Endothelial cell of umbilical vein (primary cell): ENCODE measurements at regions not wholly inside any gene's neighbourhood (a gene's known extent, or its start where the extent isn't known, plus 50 kb on each side); places are given as distances from the start of the nearest gene placed in this dataset.

ENCODE experiments used
- CTCF ChIP-seq, 2 donors: IDR thresholded peaks; 1 replicate in 1 of 2; 2 replicates in 1 of 2; pipeline ENCODE4 v1.5.1; 2011; ENCODE audit warnings: low read length in 2 of 2, mild to moderate bottlenecking in 2 of 2, moderate library complexity in 2 of 2, control low read depth in 1 of 2, inconsistent platforms in 1 of 2, low read depth in 1 of 2; ENCODE audit not compliant: insufficient read depth in 1 of 2; ENCODE audit errors: extremely low read depth in 1 of 2
- EZH2 ChIP-seq: IDR thresholded peaks from 2 replicates; pipeline ENCODE4 v1.6.1; 2012; ENCODE audit warnings: borderline replicate concordance, low read depth, mild to moderate bottlenecking, moderate library complexity, low read length, inconsistent platforms; ENCODE audit not compliant: severe bottlenecking
- MAX ChIP-seq: IDR thresholded peaks from 2 replicates; pipeline ENCODE4 v1.6.1; 2011; ENCODE audit not compliant: insufficient read depth, insufficient read length
- MYC ChIP-seq: IDR thresholded peaks from one replicate; pipeline ENCODE4 v1.6.1; 2011; ENCODE audit warnings: mild to moderate bottlenecking, low read depth, low read length
- POLR2A ChIP-seq: IDR thresholded peaks from 2 replicates; pipeline ENCODE4 v1.6.1; 2012; ENCODE audit warnings: low read depth, mild to moderate bottlenecking, control low read depth, low read length
- POLR2AphosphoS5 ChIP-seq: IDR thresholded peaks from 2 replicates; pipeline ENCODE4 v1.6.1; 2012; ENCODE audit warnings: low read depth, mild to moderate bottlenecking, control low read depth, low read length, moderate library complexity; ENCODE audit not compliant: insufficient read depth

- TF ChIP-seq MAX: no peak
- TF ChIP-seq POLR2A: no peak
- TF ChIP-seq CTCF (IDR thresholded peaks at IDR 0.05; ENCODE audit: extremely low read depth in 1 of 2, insufficient read depth in 1 of 2, low read depth in 1 of 2, low read length in 2 of 2): no peak
- no peak for TF ChIP-seq EZH2
- no peak for TF ChIP-seq MYC
- no peak for TF ChIP-seq POLR2AphosphoS5
These were observed 59.8 kb upstream of the MDM1 start for GRCh38 chr12:68391937-68392336.
